RWPE2 (cell line): ENCODE measurements at regions not wholly inside any gene's neighbourhood (a gene's known extent, or its start where the extent isn't known, plus 50 kb on each side); places are given as distances from the start of the nearest gene placed in this dataset.

Experiments
- ATAC-seq: fragments of 200-7000 bp; cut with Tn5 transposase; 3 replicates; pipeline ENCODE4 v1.9.1; 2021; ENCODE audit warnings: low read depth
- DNase-seq: peaks from one replicate; pipeline ENCODE4 v3.0.0-alpha.2; 2020; ENCODE audit warnings: low spot score
- H3K27ac ChIP-seq: fragments of 450-650 bp; 2 replicates; pipeline ENCODE4 v1.5.1; 2017; ENCODE audit warnings: mild to moderate bottlenecking; ENCODE audit not compliant: poor library complexity, severe bottlenecking
- H3K27me3 ChIP-seq: fragments of 250-450 bp; sonication (Bioruptor Pico); 2 replicates; pipeline ENCODE4 v1.5.1; 2021; ENCODE audit warnings: mild to moderate bottlenecking, moderate library complexity; ENCODE audit not compliant: insufficient read depth, poor library complexity, severe bottlenecking
- H3K36me3 ChIP-seq: fragments of 250-450 bp; sonication (Bioruptor Pico); 2 replicates; pipeline ENCODE4 v1.5.1; 2020; ENCODE audit warnings: low read depth, mild to moderate bottlenecking, moderate library complexity
- H3K4me1 ChIP-seq: fragments of 250-450 bp; sonication (Bioruptor Pico); 2 replicates; pipeline ENCODE4 v1.5.1; 2021; ENCODE audit warnings: mild to moderate bottlenecking, moderate library complexity; ENCODE audit not compliant: insufficient read depth, poor library complexity, severe bottlenecking
- H3K4me3 ChIP-seq: fragments of 250-450 bp; sonication (Bioruptor Pico); 2 replicates; pipeline ENCODE4 v1.5.1; 2021; ENCODE audit warnings: mild to moderate bottlenecking, moderate library complexity; ENCODE audit not compliant: severe bottlenecking
- H3K9me3 ChIP-seq: fragments of 250-450 bp; sonication (Bioruptor Pico); 2 replicates; pipeline ENCODE4 v1.5.1; 2021; ENCODE audit warnings: mild to moderate bottlenecking, moderate library complexity; ENCODE audit not compliant: severe bottlenecking
- TF ChIP-seq, protein P1 (sequence below): fragments of 450-650 bp; IDR thresholded peaks from one replicate; pipeline ENCODE4 v1.5.1; 2017; ENCODE audit warnings: mild to moderate bottlenecking, moderate library complexity; ENCODE audit not compliant: poor library complexity, severe bottlenecking

DNA sequence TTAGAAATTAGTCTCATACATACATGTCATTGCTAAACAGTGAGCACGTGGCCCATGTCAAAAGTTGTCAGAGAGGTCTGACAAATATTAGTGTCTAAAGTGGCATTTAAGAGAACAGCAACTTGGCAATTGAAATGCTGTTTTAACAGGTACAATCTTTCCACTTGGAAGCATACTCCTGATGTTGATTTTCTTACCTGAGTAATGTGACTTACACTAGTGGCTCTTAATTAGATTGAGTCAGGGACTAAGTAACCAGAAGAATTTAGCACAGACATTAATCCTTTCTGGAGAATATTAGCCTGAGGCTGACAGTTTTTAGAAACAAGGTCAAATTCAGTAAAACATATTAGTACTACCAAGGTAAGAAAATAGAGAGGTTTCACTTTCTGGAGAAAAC, 357.0 kb upstream of the ZNF608 start:
- Histone ChIP-seq H3K4me3 (no peak overlapping the region), H3K27me3 (no peaks in the 10 kb centered on the region), H3K9me3 (no peaks in the 10 kb centered on the region), H3K4me1 (no peaks in the 10 kb centered on the region), H3K27ac (no peak overlapping the region), H3K36me3 (no peaks in the 10 kb centered on the region)
- ATAC-seq = no peak
- TF ChIP-seq, protein P1, sequence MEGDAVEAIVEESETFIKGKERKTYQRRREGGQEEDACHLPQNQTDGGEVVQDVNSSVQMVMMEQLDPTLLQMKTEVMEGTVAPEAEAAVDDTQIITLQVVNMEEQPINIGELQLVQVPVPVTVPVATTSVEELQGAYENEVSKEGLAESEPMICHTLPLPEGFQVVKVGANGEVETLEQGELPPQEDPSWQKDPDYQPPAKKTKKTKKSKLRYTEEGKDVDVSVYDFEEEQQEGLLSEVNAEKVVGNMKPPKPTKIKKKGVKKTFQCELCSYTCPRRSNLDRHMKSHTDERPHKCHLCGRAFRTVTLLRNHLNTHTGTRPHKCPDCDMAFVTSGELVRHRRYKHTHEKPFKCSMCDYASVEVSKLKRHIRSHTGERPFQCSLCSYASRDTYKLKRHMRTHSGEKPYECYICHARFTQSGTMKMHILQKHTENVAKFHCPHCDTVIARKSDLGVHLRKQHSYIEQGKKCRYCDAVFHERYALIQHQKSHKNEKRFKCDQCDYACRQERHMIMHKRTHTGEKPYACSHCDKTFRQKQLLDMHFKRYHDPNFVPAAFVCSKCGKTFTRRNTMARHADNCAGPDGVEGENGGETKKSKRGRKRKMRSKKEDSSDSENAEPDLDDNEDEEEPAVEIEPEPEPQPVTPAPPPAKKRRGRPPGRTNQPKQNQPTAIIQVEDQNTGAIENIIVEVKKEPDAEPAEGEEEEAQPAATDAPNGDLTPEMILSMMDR = no peak
- DNase-seq = no peak

DNA sequence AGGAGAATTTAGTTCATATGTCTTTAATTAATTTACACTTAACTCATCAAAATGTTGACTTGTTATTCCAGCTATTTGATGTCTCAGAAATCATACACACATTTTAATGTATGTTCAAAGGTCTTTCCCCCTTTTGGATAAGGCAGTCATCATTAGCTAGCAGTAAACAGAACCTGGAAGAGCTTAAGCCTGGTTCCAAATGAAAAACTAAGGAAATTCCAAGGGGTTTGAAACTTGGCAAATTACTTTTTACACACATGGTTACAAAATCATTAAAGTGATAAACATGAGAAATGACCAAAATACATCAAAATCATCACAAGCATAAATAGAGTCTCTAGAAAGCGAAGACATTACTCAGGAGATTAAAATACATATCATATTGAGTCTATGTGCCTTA, 359.8 kb upstream of the ZNF608 start:
- TF ChIP-seq, protein P1 = no peak
- DNase-seq (no peak), ATAC-seq (no peak)
- Histone ChIP-seq H3K4me3 (no peak overlapping the region), H3K4me1 (no peaks in the 10 kb centered on the region), H3K27me3 (no peaks in the 10 kb centered on the region), H3K27ac (no peak overlapping the region), H3K9me3 (no peaks in the 10 kb centered on the region), H3K36me3 (no peaks in the 10 kb centered on the region)

DNA sequence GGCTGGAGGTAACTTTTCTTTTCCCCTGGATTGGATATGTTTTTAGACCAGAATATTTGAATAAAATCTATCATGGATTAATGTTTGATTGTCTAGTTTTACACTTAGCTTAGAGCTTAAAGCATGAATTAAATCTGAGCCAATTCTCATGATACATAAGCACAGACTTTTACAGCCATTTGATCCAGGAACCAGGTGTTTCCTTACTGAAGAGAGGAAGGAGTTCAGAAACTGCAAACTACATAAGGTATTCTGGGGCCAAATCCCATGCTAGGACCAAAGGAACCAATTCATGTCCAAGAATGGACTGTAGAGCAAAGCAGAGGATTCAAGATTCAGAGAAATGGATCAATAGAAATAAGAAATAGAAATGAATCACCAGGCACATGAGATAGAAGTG, 360.4 kb upstream of the ZNF608 start:
- no peaks in the 10 kb centered on the region for H3K9me3 ChIP-seq
- no peak for ATAC-seq
- no peaks in the 10 kb centered on the region for H3K36me3 ChIP-seq
- no peaks in the 10 kb centered on the region for H3K27me3 ChIP-seq
- H3K4me1 ChIP-seq = no peaks in the 10 kb centered on the region
- no peak overlapping the region for H3K27ac ChIP-seq
- DNase-seq = no peak
- H3K4me3 ChIP-seq = no peak overlapping the region
- TF ChIP-seq, protein P1 = no peak

DNA sequence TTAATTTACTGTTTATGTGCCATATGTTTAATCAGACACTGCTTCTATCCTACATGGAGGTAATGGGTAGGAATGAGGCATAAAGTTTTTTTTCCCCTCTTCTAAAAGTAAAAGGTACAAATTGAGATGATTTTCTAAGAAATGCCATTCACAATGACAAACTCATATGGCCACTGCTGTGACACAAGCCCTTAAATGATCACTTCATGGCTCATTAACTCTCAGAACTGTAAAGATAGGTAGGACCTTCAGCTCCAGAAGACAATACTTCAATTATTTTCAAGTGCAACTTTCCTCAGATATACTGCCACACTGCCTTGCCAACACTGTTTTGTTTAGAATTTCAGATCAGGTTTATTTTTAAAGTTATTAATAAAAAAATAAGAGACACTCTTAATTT, 362.9 kb upstream of the ZNF608 start:
- no peak overlapping the region for H3K4me3 ChIP-seq
- ATAC-seq = no peak
- no peaks in the 10 kb centered on the region for H3K27me3 ChIP-seq
- no peak for DNase-seq
- H3K36me3 ChIP-seq = no peaks in the 10 kb centered on the region
- H3K4me1 ChIP-seq = no peaks in the 10 kb centered on the region
- no peaks in the 10 kb centered on the region for H3K9me3 ChIP-seq
- no peak overlapping the region for H3K27ac ChIP-seq
- TF ChIP-seq, protein P1 = no peak

DNA sequence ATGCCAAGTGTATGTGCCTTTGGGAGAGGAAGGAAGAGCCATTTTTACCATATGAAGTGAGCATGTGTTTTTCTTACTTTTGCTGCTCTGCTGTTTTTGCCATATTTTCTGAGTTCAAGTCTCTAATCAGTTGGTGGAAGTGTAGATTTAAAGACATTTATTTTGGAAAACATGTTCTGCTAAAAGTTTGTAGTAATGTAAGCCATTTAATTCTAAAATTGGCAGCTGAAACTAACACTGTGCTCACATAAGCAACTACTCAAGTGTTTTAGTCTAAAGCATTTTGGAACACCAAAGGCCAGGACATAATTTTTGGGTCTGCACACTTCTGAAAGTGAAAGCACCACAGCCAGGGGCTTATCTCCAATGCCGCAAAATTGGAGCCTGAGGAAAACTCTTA, 363.4 kb upstream of the ZNF608 start:
- no peaks in the 10 kb centered on the region for H3K9me3 ChIP-seq
- no peak overlapping the region for H3K4me3 ChIP-seq
- H3K27me3 ChIP-seq = no peaks in the 10 kb centered on the region
- H3K36me3 ChIP-seq = no peaks in the 10 kb centered on the region
- no peak overlapping the region for H3K27ac ChIP-seq
- TF ChIP-seq, protein P1 = no peak
- H3K4me1 ChIP-seq = no peaks in the 10 kb centered on the region
- no peak for ATAC-seq
- DNase-seq = no peak
